AG09309 (cell line): ENCODE measurements at regions not wholly inside any gene's neighbourhood (a gene's known extent, or its start where the extent isn't known, plus 50 kb on each side); places are given as distances from the start of the nearest gene placed in this dataset.

Experiments used
- DNase-seq: peaks from one replicate; pipeline ENCODE4 v3.0.0-alpha.2; 2010; ENCODE audit warnings: low read depth
- H3K4me3 ChIP-seq: 2 replicates; pipeline ENCODE4 v1.5.1; 2011; ENCODE audit warnings: mild to moderate bottlenecking, low read depth, low read length, moderate library complexity; ENCODE audit not compliant: control insufficient read depth
- CTCF ChIP-seq: IDR thresholded peaks from 2 replicates; pipeline ENCODE4 v1.5.1; 2011; ENCODE audit warnings: mild to moderate bottlenecking, low read depth, low read length, inconsistent platforms; ENCODE audit not compliant: insufficient read depth, control insufficient read depth; ENCODE audit errors: missing control alignments

DNA sequence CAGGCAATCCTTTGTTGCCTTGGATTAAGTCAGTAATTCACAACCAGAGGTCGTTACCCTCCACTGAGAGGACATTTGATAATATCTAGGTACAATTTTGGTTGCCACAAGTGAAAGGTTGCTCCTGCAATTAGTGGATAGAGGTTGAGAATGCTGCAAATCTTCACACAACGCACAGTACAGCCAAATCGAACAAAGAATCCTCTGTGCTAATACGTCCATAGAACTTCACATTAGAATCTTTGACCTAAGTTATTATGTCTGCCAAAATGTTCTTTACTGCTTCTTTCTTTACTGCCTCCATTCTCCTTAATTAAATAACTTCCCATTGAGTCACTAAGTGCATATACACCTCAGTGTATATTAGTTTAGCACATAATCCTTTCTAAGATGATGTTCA is 879.5 kb downstream of the TRIB2 start:
- no peak for DNase-seq
- no peak for TF ChIP-seq CTCF

DNA sequence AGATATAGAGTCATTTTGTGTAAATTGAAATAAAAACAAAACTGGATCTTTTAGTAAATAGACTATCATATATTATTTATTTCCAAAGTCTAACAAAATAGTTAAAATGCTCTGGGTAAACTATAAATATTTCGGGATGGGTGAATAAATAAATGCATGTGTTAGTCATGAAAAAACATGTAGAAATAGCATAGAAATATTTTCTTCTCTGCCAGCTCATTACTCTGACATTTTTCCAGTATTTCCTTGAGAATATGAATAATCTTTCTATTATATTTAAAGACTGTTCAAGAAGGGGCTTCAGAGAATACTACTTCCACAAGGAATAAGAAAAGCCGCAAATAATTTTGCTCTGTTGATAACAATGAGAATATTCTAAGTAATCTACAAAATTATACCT is 880.4 kb downstream of the TRIB2 start:
- no peak for TF ChIP-seq CTCF
- DNase-seq: no peak
- no peak overlapping the region for H3K4me3 ChIP-seq

More for the DNA sequence above, 879.5 kb downstream of the TRIB2 start:
- H3K4me3 ChIP-seq: no peak overlapping the region

- TF ChIP-seq CTCF: no peak
- no peak for DNase-seq
- H3K4me3 ChIP-seq: no peak overlapping the region
Observed at GRCh38 chr2:13601506-13601905, 884.8 kb downstream of the TRIB2 start.

DNA sequence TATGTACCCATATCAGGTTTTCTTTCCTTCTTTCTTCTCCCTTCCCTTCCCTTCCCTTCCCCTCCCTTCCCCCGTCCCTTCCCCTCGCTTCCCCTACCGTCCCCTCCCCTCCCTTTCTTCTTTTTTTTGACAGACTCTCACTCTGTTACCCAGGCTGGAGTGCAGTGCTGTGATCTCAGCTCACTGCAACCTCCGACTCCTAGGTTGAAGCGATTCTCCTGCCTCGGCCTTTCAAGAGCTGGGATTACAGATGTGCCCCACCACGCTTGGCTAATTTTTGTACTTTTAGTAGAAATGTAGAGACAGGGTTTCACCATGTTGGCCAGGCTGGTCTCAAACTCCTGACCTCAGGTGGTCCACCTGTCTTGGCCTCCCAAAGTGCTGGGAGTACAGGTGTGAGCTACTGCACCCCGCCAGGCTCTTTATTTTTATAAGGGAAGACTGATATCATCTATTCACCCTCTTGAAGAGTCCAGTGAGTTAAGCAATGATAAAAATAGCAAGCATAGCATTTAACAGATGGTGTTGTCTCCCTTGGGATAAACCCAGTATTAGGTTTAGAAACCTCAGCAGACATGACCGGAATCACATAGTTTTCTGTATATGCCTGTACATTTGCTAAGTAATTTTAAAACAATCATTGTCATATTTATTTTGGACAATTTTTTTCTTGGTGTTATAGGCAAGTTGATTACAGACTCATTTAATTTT is 888.4 kb downstream of the TRIB2 start:
- TF ChIP-seq CTCF: no peak
- no peak for DNase-seq
- no peak overlapping the region for H3K4me3 ChIP-seq

- H3K4me3 ChIP-seq: no peak overlapping the region
- DNase-seq: no peak
- no peak for TF ChIP-seq CTCF
Observed at GRCh38 chr2:13607139-13607538, 890.4 kb downstream of the TRIB2 start.

GRCh38 chr2:13611939-13612338 is 895.2 kb downstream of the TRIB2 start:
- TF ChIP-seq CTCF: no peak
- DNase-seq: no peak
- H3K4me3 ChIP-seq: no peak overlapping the region
